IMR-90 (cell line): ENCODE measurements at regions not wholly inside any gene's neighbourhood (a gene's known extent, or its start where the extent isn't known, plus 50 kb on each side); places are given as distances from the start of the nearest gene placed in this dataset.

ENCODE experiments used
- ATAC-seq: fragments of 200-7000 bp; cut with Tn5 transposase; 2 replicates; pipeline ENCODE4 v1.9.1; 2020; ENCODE audit warnings: low read depth, mild to moderate bottlenecking, moderate library complexity
- BruUV-seq: library from RNA; stranded (reverse); fragments of 400-500 nt; replicated peaks from 2 replicates; lab custom pipeline; 2021; lab: Mats Ljungman, UMichigan
- CTCF ChIA-PET: fragments of 300-600 bp; formaldehyde crosslinking; extraction: SDS; loops from one replicate; lab custom pipeline; 2021; ENCODE audit warnings: antibody characterized with exemption; lab: Yijun Ruan, JAX
- POLR2A ChIA-PET: fragments of 300-600 bp; sonication (Branson Sonifier 250); formaldehyde crosslinking; loops from one replicate; lab custom pipeline; 2022; ENCODE audit warnings: antibody characterized with exemption; ENCODE audit not compliant: unreplicated experiment; lab: Charles Lee
- DNase-seq: peaks from one replicate; pipeline ENCODE4 v3.0.0; 2013
- H2AFZ ChIP-seq: replicated peaks from 2 replicates; pipeline ENCODE3; 2013; ENCODE audit warnings: low read length, mild to moderate bottlenecking; ENCODE audit not compliant: poor library complexity
- H2AK5ac ChIP-seq: 2 replicates; pipeline ENCODE4 v1.6.1; 2013; ENCODE audit warnings: low read depth, low read length, inconsistent platforms
- H2AK9ac ChIP-seq: replicated peaks from 2 replicates; pipeline ENCODE3; 2013; ENCODE audit warnings: mild to moderate bottlenecking, low read depth, low read length, moderate library complexity; ENCODE audit not compliant: poor library complexity
- H2BK120ac ChIP-seq: 2 replicates; pipeline ENCODE4 v1.6.1; 2013; ENCODE audit warnings: low read depth, low read length, inconsistent platforms
- H2BK15ac ChIP-seq: 3 replicates; pipeline ENCODE4 v1.6.1; 2013; ENCODE audit warnings: low read depth, low read length, inconsistent platforms
- H2BK20ac ChIP-seq: 2 replicates; pipeline ENCODE4 v1.6.1; 2013; ENCODE audit warnings: low read depth, mild to moderate bottlenecking, inconsistent platforms, low read length, moderate library complexity
- H2BK5ac ChIP-seq: 2 replicates; pipeline ENCODE4 v1.6.1; 2013; ENCODE audit warnings: mild to moderate bottlenecking, low read depth, low read length, inconsistent platforms; ENCODE audit not compliant: poor library complexity, severe bottlenecking
- H3K14ac ChIP-seq: replicated peaks from 2 replicates; pipeline ENCODE4 v1.6.1; 2013; ENCODE audit warnings: low read depth, low read length, inconsistent platforms
- H3K18ac ChIP-seq: 2 replicates; pipeline ENCODE4 v1.6.1; 2013; ENCODE audit warnings: low read depth, low read length, control low read depth
- H3K23ac ChIP-seq: 2 replicates; pipeline ENCODE4 v1.6.1; 2013; ENCODE audit warnings: low read depth, low read length, inconsistent platforms
- H3K27ac ChIP-seq: 2 replicates; pipeline ENCODE4 v1.5.1; 2013; ENCODE audit warnings: mild to moderate bottlenecking, control low read depth, low read length; ENCODE audit not compliant: insufficient read depth
- H3K27me3 ChIP-seq: 2 replicates; pipeline ENCODE4 v1.6.1; 2013; ENCODE audit warnings: low read length; ENCODE audit not compliant: control insufficient read depth, insufficient read depth
- H3K36me3 ChIP-seq: 2 replicates; pipeline ENCODE4 v1.6.1; 2013; ENCODE audit warnings: low read length, mixed read lengths; ENCODE audit not compliant: control insufficient read depth, insufficient read depth
- H3K4ac ChIP-seq: 2 replicates; pipeline ENCODE4 v1.6.1; 2013; ENCODE audit warnings: low read depth, low read length, inconsistent platforms
- H3K4me1 ChIP-seq: 2 replicates; pipeline ENCODE4 v1.6.1; 2013; ENCODE audit warnings: low read length, mixed read lengths; ENCODE audit not compliant: control insufficient read depth, insufficient read depth
- H3K4me2 ChIP-seq: 2 replicates; pipeline ENCODE4 v1.6.1; 2013; ENCODE audit warnings: low read depth, mild to moderate bottlenecking, control low read depth, low read length, moderate library complexity
- H3K4me3 ChIP-seq: 2 replicates; pipeline ENCODE4 v1.5.1; 2013; ENCODE audit warnings: low read depth, mild to moderate bottlenecking, control low read depth, low read length, moderate library complexity; ENCODE audit not compliant: insufficient read depth
- H3K56ac ChIP-seq: 2 replicates; pipeline ENCODE4 v1.6.1; 2013; ENCODE audit warnings: low read length, inconsistent platforms; ENCODE audit not compliant: insufficient read depth; ENCODE audit errors: extremely low read depth
- H3K79me1 ChIP-seq, 2 experiments: 2 replicates each; pipeline ENCODE4 v1.6.1; 2013; ENCODE audit warnings: low read length in 2 of 2, inconsistent platforms in 1 of 2, low read depth in 1 of 2
- H3K9ac ChIP-seq: 2 replicates; pipeline ENCODE4 v1.6.1; 2013; ENCODE audit warnings: low read depth, low read length, control low read depth
- H3K9me1 ChIP-seq: 2 replicates; pipeline ENCODE4 v1.6.1; 2013; ENCODE audit warnings: low read length, inconsistent platforms; ENCODE audit not compliant: insufficient read depth
- H3K9me3 ChIP-seq: 2 replicates; pipeline ENCODE4 v1.6.1; 2013; ENCODE audit warnings: low read length; ENCODE audit not compliant: control insufficient read depth, insufficient read depth
- H4K20me1 ChIP-seq: 2 replicates; pipeline ENCODE4 v1.6.1; 2013; ENCODE audit warnings: low read length, inconsistent platforms; ENCODE audit not compliant: insufficient read depth
- H4K5ac ChIP-seq: 2 replicates; pipeline ENCODE4 v1.6.1; 2013; ENCODE audit warnings: mild to moderate bottlenecking, low read depth, low read length, control low read depth
- H4K8ac ChIP-seq, 2 experiments: 2 replicates each; pipeline ENCODE4 v1.6.1; 2013; ENCODE audit warnings: low read depth in 2 of 2, low read length in 2 of 2, control low read depth in 1 of 2, inconsistent platforms in 1 of 2
- H4K91ac ChIP-seq: 2 replicates; pipeline ENCODE4 v1.6.1; 2013; ENCODE audit warnings: low read depth, low read length, inconsistent platforms; ENCODE audit not compliant: insufficient read depth
- CHD1 ChIP-seq: IDR thresholded peaks from 2 replicates; pipeline ENCODE4 v1.6.1; 2012; ENCODE audit warnings: low read depth, low read length, improper control_type of control experiment
- FOS ChIP-seq: fragments of 150-350 bp; IDR thresholded peaks from 2 replicates; pipeline ENCODE4 v1.6.1; 2016; ENCODE audit warnings: low read depth, low read length
- MAFK ChIP-seq: IDR thresholded peaks from 2 replicates; pipeline ENCODE4 v1.6.1; 2012; ENCODE audit warnings: low read depth, low read length, improper control_type of control experiment
- MAZ ChIP-seq: IDR thresholded peaks from 2 replicates; pipeline ENCODE4 v1.6.1; 2012; ENCODE audit warnings: low read depth, mild to moderate bottlenecking, low read length, improper control_type of control experiment, moderate library complexity, borderline replicate concordance
- NFE2L2 ChIP-seq: fragments of 150-350 bp; IDR thresholded peaks from 2 replicates; pipeline ENCODE4 v1.6.1; 2016; ENCODE audit warnings: low read depth, mild to moderate bottlenecking, low read length
- POLR2A ChIP-seq: IDR thresholded peaks from 2 replicates; pipeline ENCODE4 v1.6.1; 2012; ENCODE audit warnings: mild to moderate bottlenecking, low read depth, low read length
- RAD21 ChIP-seq: IDR thresholded peaks from 2 replicates; pipeline ENCODE4 v1.6.1; 2012; ENCODE audit warnings: low read length, improper control_type of control experiment
- RCOR1 ChIP-seq: IDR thresholded peaks from 2 replicates; pipeline ENCODE4 v1.6.1; 2012; ENCODE audit warnings: mild to moderate bottlenecking, low read length, improper control_type of control experiment; ENCODE audit not compliant: insufficient replicate concordance
- RFX5 ChIP-seq: IDR thresholded peaks from 2 replicates; pipeline ENCODE4 v1.8.0; 2012; ENCODE audit warnings: low read depth, mild to moderate bottlenecking, low read length, moderate library complexity
- SMC3 ChIP-seq: fragments of 150-350 bp; IDR thresholded peaks from 2 replicates; pipeline ENCODE4 v1.6.1; 2016; ENCODE audit warnings: low read depth, mild to moderate bottlenecking, antibody characterized with exemption, low read length, moderate library complexity
- WGBS, 2 experiments: methylation state at CpG; one replicate each; pipeline versions ENCODE4 v1.1.5 to v1.1.7; 2013; ENCODE audit warnings: missing lambda C conversion rate in 2 of 2; ENCODE audit not compliant: insufficient read length in 1 of 2; ENCODE audit errors: extremely low coverage in 2 of 2; 5-methylcytosine and 5-hydroxymethylcytosine counted together
- dilution Hi-C: fragments of 300-500 bp; cut with HindIII; formaldehyde crosslinking; loops from one replicate; pipeline ENCODE4 v1.14.3; 2018; ENCODE audit warnings: low sequenced_read_pairs; ENCODE audit not compliant: unreplicated experiment
- in situ Hi-C: fragments of 300-500 bp; cut with MboI; formaldehyde crosslinking; loops from 3 replicates; pipeline ENCODE4 v1.14.3; 2019; ENCODE audit warnings: low sequenced_read_pairs, inconsistent platforms, mixed read lengths
- intact Hi-C: fragments of 100-400 bp; cut with micrococcal nuclease; formaldehyde crosslinking; loops from 2 replicates; pipeline ENCODE4 v1.10.0; 2022
- TF ChIP-seq, protein P1 (sequence below): fragments of 150-350 bp; IDR thresholded peaks from 2 replicates; pipeline ENCODE4 v1.6.1; 2017; ENCODE audit warnings: mild to moderate bottlenecking, antibody characterized with exemption, low read length, low read depth
- TF ChIP-seq, protein P2 (sequence below): conservative IDR thresholded peaks from 2 replicates; pipeline ENCODE4 v1.5.1; 2012; ENCODE audit warnings: mild to moderate bottlenecking, low read depth, low read length, improper control_type of control experiment

DNA sequence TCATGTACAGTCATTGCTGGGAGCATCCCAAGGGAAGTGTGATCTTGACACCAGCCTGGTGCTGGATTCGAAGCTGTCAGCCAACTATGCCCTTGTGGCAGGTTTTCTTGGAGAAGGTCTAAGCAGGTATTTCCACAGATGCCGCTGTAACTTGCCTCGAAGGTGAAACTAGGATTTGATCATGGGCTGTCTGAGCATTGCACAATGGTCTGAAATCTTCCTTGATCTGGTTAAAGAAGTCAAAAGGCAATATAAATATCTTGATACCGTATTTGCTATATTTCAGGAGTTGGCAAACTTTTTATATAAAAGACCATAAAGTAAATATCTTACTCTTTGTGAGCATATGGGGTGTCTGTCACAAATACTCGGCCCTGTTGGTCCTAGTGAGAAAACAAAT lies 206.8 kb downstream of the LYPLAL1 start:
- Histone ChIP-seq H3K9me1 (no peaks in the 10 kb centered on the region), H4K91ac (no peak overlapping the region), H3K79me1 (no peaks in the 10 kb centered on the region), H3K4me2 (no peak overlapping the region), H4K8ac (no peak overlapping the region), H2BK15ac (no peak overlapping the region), H4K5ac (no peak overlapping the region), H3K9ac (no peak overlapping the region), H3K4ac (no peak overlapping the region), H2AFZ (no peak overlapping the region), H2AK5ac (no peak overlapping the region), H3K4me1 (peaks cover 2% of the 10 kb centered on the region; the same call in 1 of the 2 replicates), H2AK9ac (peak overlapping the region; percentile 66), H3K14ac (no peak overlapping the region), H3K4me3 (no peak overlapping the region), H3K56ac (no peak overlapping the region; the same call in 1 of the 2 replicates), H3K27me3 (no peaks in the 10 kb centered on the region), H3K18ac (no peak overlapping the region), H4K20me1 (no peaks in the 10 kb centered on the region), H2BK5ac (no peak overlapping the region), H2BK20ac (no peak overlapping the region), H3K36me3 (no peaks in the 10 kb centered on the region), H3K9me3 (no peaks in the 10 kb centered on the region), H3K23ac (no peak overlapping the region), H2BK120ac (no peak overlapping the region), H3K27ac (no peak overlapping the region)
- dilution Hi-C loops (no loop called here), intact Hi-C loops (loop anchor here (10.0 kb wide), 1 partner anchor 516 kb away; no protein-coding TSS in a partner anchor), in situ Hi-C loops (loop anchor here (10.0 kb wide), 2 partner anchors 176 to 1036 kb away; partner anchors contain the start of gene TGFB2)
- POLR2A ChIA-PET = no interaction called here
- TF ChIP-seq CHD1 (no peak), NFE2L2 (no peak), MAZ (no peak), RAD21 (no peak), POLR2A (no peak), FOS (no peak), MAFK (no peak), SMC3 (no peak), RFX5 (no peak), RCOR1 (no peak)
- TF ChIP-seq, protein P1, sequence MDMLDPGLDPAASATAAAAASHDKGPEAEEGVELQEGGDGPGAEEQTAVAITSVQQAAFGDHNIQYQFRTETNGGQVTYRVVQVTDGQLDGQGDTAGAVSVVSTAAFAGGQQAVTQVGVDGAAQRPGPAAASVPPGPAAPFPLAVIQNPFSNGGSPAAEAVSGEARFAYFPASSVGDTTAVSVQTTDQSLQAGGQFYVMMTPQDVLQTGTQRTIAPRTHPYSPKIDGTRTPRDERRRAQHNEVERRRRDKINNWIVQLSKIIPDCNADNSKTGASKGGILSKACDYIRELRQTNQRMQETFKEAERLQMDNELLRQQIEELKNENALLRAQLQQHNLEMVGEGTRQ = no peak
- TF ChIP-seq, protein P2, sequence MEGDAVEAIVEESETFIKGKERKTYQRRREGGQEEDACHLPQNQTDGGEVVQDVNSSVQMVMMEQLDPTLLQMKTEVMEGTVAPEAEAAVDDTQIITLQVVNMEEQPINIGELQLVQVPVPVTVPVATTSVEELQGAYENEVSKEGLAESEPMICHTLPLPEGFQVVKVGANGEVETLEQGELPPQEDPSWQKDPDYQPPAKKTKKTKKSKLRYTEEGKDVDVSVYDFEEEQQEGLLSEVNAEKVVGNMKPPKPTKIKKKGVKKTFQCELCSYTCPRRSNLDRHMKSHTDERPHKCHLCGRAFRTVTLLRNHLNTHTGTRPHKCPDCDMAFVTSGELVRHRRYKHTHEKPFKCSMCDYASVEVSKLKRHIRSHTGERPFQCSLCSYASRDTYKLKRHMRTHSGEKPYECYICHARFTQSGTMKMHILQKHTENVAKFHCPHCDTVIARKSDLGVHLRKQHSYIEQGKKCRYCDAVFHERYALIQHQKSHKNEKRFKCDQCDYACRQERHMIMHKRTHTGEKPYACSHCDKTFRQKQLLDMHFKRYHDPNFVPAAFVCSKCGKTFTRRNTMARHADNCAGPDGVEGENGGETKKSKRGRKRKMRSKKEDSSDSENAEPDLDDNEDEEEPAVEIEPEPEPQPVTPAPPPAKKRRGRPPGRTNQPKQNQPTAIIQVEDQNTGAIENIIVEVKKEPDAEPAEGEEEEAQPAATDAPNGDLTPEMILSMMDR = no peak
- CTCF ChIA-PET = interaction anchor here (0.9 kb wide), 1 partner anchor 167 kb away, joined by 4 read pairs; no protein-coding TSS in a partner anchor
- no peak for DNase-seq
- no TSS peak for BruUV-seq
- WGBS, 2 experiments = 100% methylated on average over 1 of the region's 5 CpGs; no CpG with 5 or more reads in 1 of the 2 experiments
- ATAC-seq = no peak
